H1 (cell line): ENCODE measurements at regions not wholly inside any gene's neighbourhood (a gene's known extent, or its start where the extent isn't known, plus 50 kb on each side); places are given as distances from the start of the nearest gene placed in this dataset.

Source experiments
- SRF ChIP-seq: IDR thresholded peaks from 2 replicates; pipeline ENCODE4 v1.6.1; 2011; ENCODE audit warnings: mild to moderate bottlenecking, low read depth, low read length, moderate library complexity
- SUZ12 ChIP-seq: fragments of 200-600 bp; sonication (generic); IDR thresholded peaks from 2 replicates; pipeline ENCODE4 v1.6.1; 2012; ENCODE audit warnings: mild to moderate bottlenecking, inconsistent platforms, low read length, moderate library complexity, mixed read lengths
- TF ChIP-seq, protein P1 (sequence below), 3 experiments: IDR thresholded peaks; 1 replicate in 2 of 3; 2 replicates in 1 of 3; pipeline versions ENCODE4 v1.5.1 to v1.6.1; 2011; ENCODE audit warnings: low read length in 3 of 3, mild to moderate bottlenecking in 3 of 3, inconsistent platforms in 2 of 3, low read depth in 1 of 3, moderate library complexity in 1 of 3; ENCODE audit not compliant: insufficient read depth in 1 of 3; ENCODE audit errors: control extremely low read depth in 1 of 3
- TF ChIP-seq, protein P2 (sequence below): IDR thresholded peaks from 2 replicates; pipeline ENCODE4 v1.6.1; 2012; ENCODE audit warnings: low read length, inconsistent platforms

DNA sequence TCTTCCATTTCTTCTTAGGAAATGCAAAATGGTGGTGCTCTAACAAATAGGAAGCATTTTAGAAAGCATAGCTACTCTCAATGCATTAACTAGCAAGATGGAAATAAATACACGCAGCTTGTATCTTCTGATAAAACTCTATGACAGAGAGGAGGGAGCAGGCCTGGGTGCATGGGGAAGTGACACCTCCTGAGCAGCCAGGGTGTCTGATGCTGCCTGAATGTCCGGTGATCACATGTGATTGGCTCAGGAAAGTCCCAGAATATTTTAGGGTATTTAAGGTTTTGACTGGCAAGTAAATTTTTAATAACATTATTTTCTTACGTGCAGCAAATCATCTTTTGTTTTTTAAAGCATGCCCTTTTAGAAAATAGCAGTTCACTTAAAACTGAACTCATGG, 261.0 kb upstream of the KLF6 start (continued):
- TF ChIP-seq, protein P1, sequence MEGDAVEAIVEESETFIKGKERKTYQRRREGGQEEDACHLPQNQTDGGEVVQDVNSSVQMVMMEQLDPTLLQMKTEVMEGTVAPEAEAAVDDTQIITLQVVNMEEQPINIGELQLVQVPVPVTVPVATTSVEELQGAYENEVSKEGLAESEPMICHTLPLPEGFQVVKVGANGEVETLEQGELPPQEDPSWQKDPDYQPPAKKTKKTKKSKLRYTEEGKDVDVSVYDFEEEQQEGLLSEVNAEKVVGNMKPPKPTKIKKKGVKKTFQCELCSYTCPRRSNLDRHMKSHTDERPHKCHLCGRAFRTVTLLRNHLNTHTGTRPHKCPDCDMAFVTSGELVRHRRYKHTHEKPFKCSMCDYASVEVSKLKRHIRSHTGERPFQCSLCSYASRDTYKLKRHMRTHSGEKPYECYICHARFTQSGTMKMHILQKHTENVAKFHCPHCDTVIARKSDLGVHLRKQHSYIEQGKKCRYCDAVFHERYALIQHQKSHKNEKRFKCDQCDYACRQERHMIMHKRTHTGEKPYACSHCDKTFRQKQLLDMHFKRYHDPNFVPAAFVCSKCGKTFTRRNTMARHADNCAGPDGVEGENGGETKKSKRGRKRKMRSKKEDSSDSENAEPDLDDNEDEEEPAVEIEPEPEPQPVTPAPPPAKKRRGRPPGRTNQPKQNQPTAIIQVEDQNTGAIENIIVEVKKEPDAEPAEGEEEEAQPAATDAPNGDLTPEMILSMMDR (IDR thresholded peaks at IDR 0.05; ENCODE audit: control extremely low read depth in 1 of 3, insufficient read depth in 1 of 3, low read depth in 1 of 3, low read length in 3 of 3): no peak
- TF ChIP-seq SUZ12 (no peak), SRF (no peak)
- TF ChIP-seq, protein P2, sequence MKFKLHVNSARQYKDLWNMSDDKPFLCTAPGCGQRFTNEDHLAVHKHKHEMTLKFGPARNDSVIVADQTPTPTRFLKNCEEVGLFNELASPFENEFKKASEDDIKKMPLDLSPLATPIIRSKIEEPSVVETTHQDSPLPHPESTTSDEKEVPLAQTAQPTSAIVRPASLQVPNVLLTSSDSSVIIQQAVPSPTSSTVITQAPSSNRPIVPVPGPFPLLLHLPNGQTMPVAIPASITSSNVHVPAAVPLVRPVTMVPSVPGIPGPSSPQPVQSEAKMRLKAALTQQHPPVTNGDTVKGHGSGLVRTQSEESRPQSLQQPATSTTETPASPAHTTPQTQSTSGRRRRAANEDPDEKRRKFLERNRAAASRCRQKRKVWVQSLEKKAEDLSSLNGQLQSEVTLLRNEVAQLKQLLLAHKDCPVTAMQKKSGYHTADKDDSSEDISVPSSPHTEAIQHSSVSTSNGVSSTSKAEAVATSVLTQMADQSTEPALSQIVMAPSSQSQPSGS: no peak
